ENCODE measurements at regions not wholly inside any gene's neighbourhood (a gene's known extent, or its start where the extent isn't known, plus 50 kb on each side); places are given as distances from the start of the nearest gene placed in this dataset.

DNA sequence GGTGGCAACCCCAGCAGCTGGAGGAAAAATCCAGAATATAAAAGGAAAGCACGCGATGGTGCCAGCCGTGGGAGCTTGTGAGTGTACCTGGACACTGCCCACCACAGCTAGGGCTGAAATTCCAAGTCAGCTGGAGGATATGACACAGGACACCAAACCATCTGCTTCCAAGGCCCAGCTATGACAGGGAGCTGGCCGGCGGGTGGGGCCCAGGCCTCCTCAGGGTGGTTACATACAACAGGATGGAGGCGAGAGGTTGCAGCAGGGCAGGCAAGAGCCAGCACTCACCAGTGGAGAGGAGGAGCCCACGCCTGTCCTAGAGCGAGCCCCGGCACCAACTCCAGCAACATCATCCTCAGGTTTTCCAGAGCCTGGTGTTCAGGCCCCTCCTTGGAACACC lies 163.2 kb upstream of the RPL38 start:
- POLR2A ChIA-PET: no interaction called here

DNA sequence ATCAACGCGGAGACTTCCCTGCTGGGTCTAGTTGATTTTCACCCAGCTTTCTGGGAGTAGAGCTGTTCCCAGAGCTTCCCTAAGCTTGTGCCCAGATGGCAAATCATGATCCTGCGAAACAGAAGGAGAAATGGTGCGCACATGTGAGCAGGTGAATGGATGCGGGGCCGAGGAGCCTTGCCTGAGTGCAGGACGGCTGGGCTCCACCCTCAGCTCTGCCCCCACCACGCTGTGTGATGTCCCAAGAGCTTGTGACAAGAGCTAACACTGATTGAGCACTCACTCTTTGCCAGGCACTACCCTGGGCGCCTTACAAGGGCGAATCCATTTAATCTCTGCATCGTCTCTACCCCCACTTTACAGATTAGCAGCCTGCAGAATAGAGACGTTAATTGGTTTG lies 162.7 kb upstream of the RPL38 start:
- Histone ChIP-seq H3K4me3 (ENCODE audit: control insufficient read depth in 1 of 2, extremely low read depth in 1 of 2, low read length in 1 of 2) (no peak overlapping the region), H3K36me3 (ENCODE audit: control insufficient read depth in 2 of 2, extremely low read depth in 1 of 2, insufficient read depth in 1 of 2, low read length in 1 of 2) (no peaks in the 10 kb centered on the region), H3K27ac (ENCODE audit: low read length) (no peak overlapping the region), H3K27me3 (replicated peaks in 1 of 2; ENCODE audit: control insufficient read depth in 2 of 2, extremely low read depth in 1 of 2, insufficient read depth in 2 of 2, low read length in 1 of 2) (peaks cover 0 to 19% of the 10 kb centered on the region in 2 experiments), H3K4me1 (ENCODE audit: control insufficient read depth in 1 of 2, extremely low read depth in 1 of 2, insufficient read depth in 2 of 2, low read length in 2 of 2) (no peaks in the 10 kb centered on the region), H3K9me3 (no peaks in the 10 kb centered on the region)
- Mint-ChIP-seq H3K27ac (no peak overlapping the region), H3K36me3 (no peaks in the 10 kb centered on the region), H3K4me3 (no peak overlapping the region), H3K27me3 (peaks cover 3 to 5% of the 10 kb centered on the region in 2 donors), H3K4me1 (no peaks in the 10 kb centered on the region), H3K9me3 (no peaks in the 10 kb centered on the region)
- ChIA-PET CTCF (no interaction called here), POLR2A (no interaction called here)
- ATAC-seq (replicated peaks in 1 of 4) (no peak), DNase-seq (no peak)
- 75% methylated on average over 12 of the region's 12 CpGs for WGBS (ENCODE audit: insufficient coverage)

More for the DNA sequence above, 163.2 kb upstream of the RPL38 start:
- no peaks in the 10 kb centered on the region for H3K36me3 ChIP-seq (ENCODE audit: control insufficient read depth in 2 of 2, extremely low read depth in 1 of 2, insufficient read depth in 1 of 2, low read length in 1 of 2)
- Mint-ChIP-seq H3K27me3 (peaks cover 3 to 4% of the 10 kb centered on the region in 2 donors), H3K9me3 (no peaks in the 10 kb centered on the region), H3K4me3 (no peak overlapping the region), H3K4me1 (no peaks in the 10 kb centered on the region), H3K36me3 (no peaks in the 10 kb centered on the region), H3K27ac (no peak overlapping the region)
- H3K4me1 ChIP-seq (ENCODE audit: control insufficient read depth in 1 of 2, extremely low read depth in 1 of 2, insufficient read depth in 2 of 2, low read length in 2 of 2): no peaks in the 10 kb centered on the region
- CTCF ChIA-PET: no interaction called here
- H3K9me3 ChIP-seq: no peaks in the 10 kb centered on the region
- peaks cover 0 to 19% of the 10 kb centered on the region in 2 experiments for H3K27me3 ChIP-seq (replicated peaks in 1 of 2; ENCODE audit: control insufficient read depth in 2 of 2, extremely low read depth in 1 of 2, insufficient read depth in 2 of 2, low read length in 1 of 2)
- H3K27ac ChIP-seq (ENCODE audit: low read length): no peak overlapping the region
- no peak overlapping the region for H3K4me3 ChIP-seq (ENCODE audit: control insufficient read depth in 1 of 2, extremely low read depth in 1 of 2, low read length in 1 of 2)
- DNase-seq: no peak
- WGBS (ENCODE audit: insufficient coverage): 93% methylated on average over 5 of the region's 9 CpGs
- no peak for ATAC-seq (replicated peaks in 1 of 4)

DNA sequence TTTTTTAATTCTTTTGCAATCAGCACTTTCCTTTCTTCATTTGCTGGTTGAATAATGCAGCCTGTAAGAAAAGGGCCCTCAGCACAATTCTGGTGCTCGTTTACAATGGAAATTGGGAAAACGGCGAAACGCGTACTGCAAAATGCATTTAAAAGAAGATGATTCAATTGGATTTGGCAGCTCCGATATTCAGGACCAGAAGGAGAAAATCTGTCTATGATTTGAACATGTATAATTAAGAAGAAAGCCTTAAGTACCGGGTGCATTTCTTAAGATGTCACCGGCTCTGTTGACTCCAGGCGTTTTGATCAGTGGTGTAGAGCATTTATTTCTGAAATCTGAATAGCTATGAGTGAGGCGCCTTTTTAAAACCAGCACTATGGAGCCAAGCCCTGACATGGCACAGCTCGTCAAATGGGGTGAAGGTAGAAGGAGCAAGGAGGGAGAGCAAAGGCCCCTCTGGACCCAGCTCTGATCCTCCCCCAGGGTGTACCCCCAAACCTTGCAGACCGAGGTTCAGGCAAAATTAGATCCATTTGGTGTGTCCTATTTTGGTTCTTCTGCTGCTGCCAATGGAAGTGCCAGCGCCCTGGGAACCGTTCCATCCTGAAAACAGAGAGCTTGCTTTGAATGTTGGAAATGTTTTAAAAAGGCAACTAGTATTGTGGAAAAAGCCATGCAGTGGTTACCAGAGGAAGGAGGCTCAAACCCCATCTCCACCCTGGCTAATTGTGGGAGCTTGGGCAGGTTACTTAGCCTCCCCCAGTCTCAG lies 161.4 kb upstream of the RPL38 start:
- Mint-ChIP-seq H3K27me3 (peaks cover 3 to 12% of the 10 kb centered on the region in 2 donors), H3K4me3 (no peak overlapping the region), H3K9me3 (no peaks in the 10 kb centered on the region), H3K36me3 (no peaks in the 10 kb centered on the region), H3K27ac (no peak overlapping the region), H3K4me1 (no peaks in the 10 kb centered on the region)
- Histone ChIP-seq H3K4me1 (ENCODE audit: control insufficient read depth in 1 of 2, extremely low read depth in 1 of 2, insufficient read depth in 2 of 2, low read length in 2 of 2) (no peaks in the 10 kb centered on the region), H3K27me3 (replicated peaks in 1 of 2; ENCODE audit: control insufficient read depth in 2 of 2, extremely low read depth in 1 of 2, insufficient read depth in 2 of 2, low read length in 1 of 2) (peaks cover 0 to 19% of the 10 kb centered on the region in 2 experiments), H3K9me3 (no peaks in the 10 kb centered on the region), H3K4me3 (ENCODE audit: control insufficient read depth in 1 of 2, extremely low read depth in 1 of 2, low read length in 1 of 2) (no peak overlapping the region), H3K36me3 (ENCODE audit: control insufficient read depth in 2 of 2, extremely low read depth in 1 of 2, insufficient read depth in 1 of 2, low read length in 1 of 2) (no peaks in the 10 kb centered on the region), H3K27ac (ENCODE audit: low read length) (no peak overlapping the region)
- ATAC-seq (replicated peaks in 1 of 4) (no peak), DNase-seq (no peak)
- ChIA-PET CTCF (no interaction called here), POLR2A (no interaction called here)
- 85% methylated on average over 12 of the region's 14 CpGs for WGBS (ENCODE audit: insufficient coverage)

DNA sequence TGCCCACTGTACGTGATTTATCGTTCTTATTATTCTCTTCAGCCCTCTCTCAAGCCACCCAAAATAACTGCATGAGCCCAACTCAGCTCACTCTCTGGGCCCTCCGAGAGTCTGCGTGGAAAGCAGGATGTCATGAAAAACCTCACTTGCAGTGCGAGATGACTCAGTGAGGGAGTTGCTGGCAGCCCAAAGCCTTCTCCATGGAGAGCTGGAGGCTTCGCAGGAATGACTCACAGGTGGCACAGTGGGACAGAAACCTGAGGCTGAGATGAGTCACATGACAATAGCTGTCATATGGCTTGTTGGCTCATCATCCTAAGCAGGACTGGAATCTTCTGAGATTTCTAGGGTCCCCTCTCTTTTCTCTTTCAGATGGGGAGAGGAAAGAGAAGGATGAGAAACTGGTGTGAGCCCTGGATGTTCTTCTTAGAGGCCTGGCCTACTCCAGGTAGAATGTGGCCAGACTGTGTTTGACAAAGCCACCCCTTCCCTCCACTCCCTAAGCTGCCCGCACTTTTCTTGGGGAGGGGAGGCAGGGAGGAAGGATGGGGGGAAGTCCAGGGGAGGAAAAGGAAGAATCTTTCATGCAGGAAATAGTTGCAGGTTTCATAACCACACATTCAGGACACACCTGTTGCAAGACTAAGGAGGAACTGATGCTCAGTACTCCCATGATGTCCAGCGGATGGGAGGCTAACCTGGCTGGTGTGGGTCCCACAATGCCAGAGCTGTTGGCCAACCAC lies 160.6 kb upstream of the RPL38 start:
- H3K9me3 Mint-ChIP-seq: no peaks in the 10 kb centered on the region
- no peak overlapping the region for H3K4me3 Mint-ChIP-seq
- peaks cover 3 to 18% of the 10 kb centered on the region in 2 donors for H3K27me3 Mint-ChIP-seq
- H3K36me3 ChIP-seq (ENCODE audit: control insufficient read depth in 2 of 2, extremely low read depth in 1 of 2, insufficient read depth in 1 of 2, low read length in 1 of 2): no peaks in the 10 kb centered on the region
- H3K4me1 Mint-ChIP-seq: peaks cover 0 to 3% (median 2%) of the 10 kb centered on the region in 3 donors
- WGBS (ENCODE audit: insufficient coverage): 67% methylated on average over 7 of the region's 8 CpGs
- ChIA-PET POLR2A (no interaction called here), CTCF (no interaction called here)
- H3K9me3 ChIP-seq: no peaks in the 10 kb centered on the region
- no peak overlapping the region for H3K27ac ChIP-seq (ENCODE audit: low read length)
- DNase-seq (no peak), ATAC-seq (replicated peaks in 1 of 4) (no peak)
- no peaks in the 10 kb centered on the region for H3K4me1 ChIP-seq (ENCODE audit: control insufficient read depth in 1 of 2, extremely low read depth in 1 of 2, insufficient read depth in 2 of 2, low read length in 2 of 2)
- H3K4me3 ChIP-seq (ENCODE audit: control insufficient read depth in 1 of 2, extremely low read depth in 1 of 2, low read length in 1 of 2): no peak overlapping the region
- H3K27ac Mint-ChIP-seq: no peak overlapping the region
- H3K36me3 Mint-ChIP-seq: no peaks in the 10 kb centered on the region
- H3K27me3 ChIP-seq (replicated peaks in 1 of 2; ENCODE audit: control insufficient read depth in 2 of 2, extremely low read depth in 1 of 2, insufficient read depth in 2 of 2, low read length in 1 of 2): peaks cover 0 to 17% of the 10 kb centered on the region in 2 experiments

DNA sequence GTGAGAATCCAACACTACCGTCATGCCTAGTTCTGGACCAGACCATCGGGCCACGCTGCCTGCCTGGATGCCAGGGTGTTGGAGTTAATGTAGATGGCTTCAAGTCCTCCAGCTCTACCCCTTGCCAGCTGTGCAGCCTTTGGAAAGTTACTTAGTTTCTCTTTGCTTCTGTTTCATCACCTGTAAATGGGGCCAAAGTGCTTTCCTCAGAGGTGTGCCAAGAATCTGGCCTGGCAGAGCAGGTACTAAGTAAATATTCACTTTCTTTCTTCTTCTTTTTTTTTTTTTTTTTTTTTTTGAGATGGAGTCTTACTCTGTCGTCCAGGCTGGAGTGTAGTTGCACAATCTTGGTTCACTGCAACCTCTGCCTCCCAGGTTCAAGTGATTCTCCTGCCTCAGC lies 159.5 kb upstream of the RPL38 start:
- ChIA-PET CTCF (no interaction called here), POLR2A (no interaction called here)
- H3K4me1 ChIP-seq (ENCODE audit: control insufficient read depth in 1 of 2, extremely low read depth in 1 of 2, insufficient read depth in 2 of 2, low read length in 2 of 2): no peaks in the 10 kb centered on the region
- H3K36me3 ChIP-seq (ENCODE audit: control insufficient read depth in 2 of 2, extremely low read depth in 1 of 2, insufficient read depth in 1 of 2, low read length in 1 of 2): no peaks in the 10 kb centered on the region
- peaks cover 0 to 22% of the 10 kb centered on the region in 2 experiments for H3K27me3 ChIP-seq (replicated peaks in 1 of 2; ENCODE audit: control insufficient read depth in 2 of 2, extremely low read depth in 1 of 2, insufficient read depth in 2 of 2, low read length in 1 of 2)
- no CpG with 5 or more reads among the region's 4 CpGs for WGBS (ENCODE audit: insufficient coverage)
- H3K27ac ChIP-seq (ENCODE audit: low read length): no peak overlapping the region
- peaks cover 3 to 24% of the 10 kb centered on the region in 2 donors for H3K27me3 Mint-ChIP-seq
- no peaks in the 10 kb centered on the region for H3K36me3 Mint-ChIP-seq
- no peak overlapping the region for H3K4me3 ChIP-seq (ENCODE audit: control insufficient read depth in 1 of 2, extremely low read depth in 1 of 2, low read length in 1 of 2)
- peaks cover 0 to 5% (median 3%) of the 10 kb centered on the region in 3 donors for H3K4me1 Mint-ChIP-seq
- no peak for ATAC-seq (replicated peaks in 1 of 4)
- DNase-seq: no peak
- H3K9me3 ChIP-seq: no peaks in the 10 kb centered on the region
- no peak overlapping the region for H3K4me3 Mint-ChIP-seq
- no peaks in the 10 kb centered on the region for H3K9me3 Mint-ChIP-seq
- no peak overlapping the region for H3K27ac Mint-ChIP-seq

DNA sequence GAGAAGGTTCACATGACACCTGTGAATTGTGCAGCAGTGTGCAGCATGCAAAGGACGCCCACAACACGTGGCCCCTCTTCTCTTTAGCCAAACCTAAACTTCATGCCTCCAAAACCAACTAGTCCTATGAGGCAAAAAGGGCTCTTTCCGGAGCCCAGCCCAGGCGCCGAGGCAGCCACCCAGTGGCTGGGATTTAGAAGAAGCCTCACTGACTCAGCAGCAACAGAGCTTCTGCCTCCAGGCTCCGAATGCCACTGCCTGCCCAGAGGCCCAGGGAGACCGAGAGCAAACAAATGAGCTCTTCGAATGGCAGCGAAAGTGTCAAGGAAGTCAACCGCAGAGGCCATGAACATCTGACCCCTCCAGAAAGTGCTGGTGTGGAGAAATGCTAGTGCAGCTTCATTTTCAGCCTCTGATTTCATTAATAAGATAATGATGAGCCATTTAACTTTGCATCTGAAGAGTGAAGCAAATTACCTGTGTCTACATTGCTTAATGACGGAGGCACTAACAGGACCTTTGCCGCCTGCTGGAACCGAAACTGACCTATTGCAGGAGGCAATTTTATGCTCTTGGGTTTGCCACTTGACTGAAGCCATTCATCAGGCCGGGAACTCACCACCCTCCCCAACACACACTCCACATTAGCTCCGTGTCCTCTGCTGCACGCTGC lies 157.7 kb upstream of the RPL38 start:
- H3K9me3 Mint-ChIP-seq: no peaks in the 10 kb centered on the region
- CTCF ChIA-PET: no interaction called here
- POLR2A ChIA-PET: no interaction called here
- DNase-seq (no peak), ATAC-seq (replicated peaks in 1 of 4) (no peak)
- H3K4me1 ChIP-seq (ENCODE audit: control insufficient read depth in 1 of 2, extremely low read depth in 1 of 2, insufficient read depth in 2 of 2, low read length in 2 of 2): no peaks in the 10 kb centered on the region
- no peak overlapping the region for H3K27ac ChIP-seq (ENCODE audit: low read length)
- H3K36me3 Mint-ChIP-seq: no peaks in the 10 kb centered on the region
- peaks cover 0 to 32% of the 10 kb centered on the region in 2 experiments for H3K27me3 ChIP-seq (replicated peaks in 1 of 2; ENCODE audit: control insufficient read depth in 2 of 2, extremely low read depth in 1 of 2, insufficient read depth in 2 of 2, low read length in 1 of 2)
- peaks cover 11 to 31% of the 10 kb centered on the region in 2 donors for H3K27me3 Mint-ChIP-seq
- no peak overlapping the region for H3K4me3 ChIP-seq (ENCODE audit: control insufficient read depth in 1 of 2, extremely low read depth in 1 of 2, low read length in 1 of 2)
- no peak overlapping the region for H3K27ac Mint-ChIP-seq
- WGBS (ENCODE audit: insufficient coverage): 70% methylated on average over 13 of the region's 16 CpGs
- no peaks in the 10 kb centered on the region for H3K36me3 ChIP-seq (ENCODE audit: control insufficient read depth in 2 of 2, extremely low read depth in 1 of 2, insufficient read depth in 1 of 2, low read length in 1 of 2)
- no peak overlapping the region for H3K4me3 Mint-ChIP-seq
- H3K9me3 ChIP-seq: no peaks in the 10 kb centered on the region
- peaks cover 0 to 5% (median 3%) of the 10 kb centered on the region in 3 donors for H3K4me1 Mint-ChIP-seq
